NCI-H226 (cell line): ENCODE measurements at regions not wholly inside any gene's neighbourhood (a gene's known extent, or its start where the extent isn't known, plus 50 kb on each side); places are given as distances from the start of the nearest gene placed in this dataset.

Experiments used
- DNase-seq: peaks from one replicate; pipeline ENCODE4 v3.0.0-alpha.2; 2015

GRCh38 chrX:9196961-9197640 is 163.2 kb upstream of the FAM9B start:
- DNase-seq = no peak

GRCh38 chrX:9204560-9204959 is 170.6 kb upstream of the FAM9B start:
- DNase-seq = peak; percentile 1

- DNase-seq = no peak
These were observed 171.8 kb upstream of the FAM9B start for GRCh38 chrX:9205599-9206223.

GRCh38 chrX:9207142-9207541 is 173.2 kb upstream of the FAM9B start:
- no peak for DNase-seq

- DNase-seq = no peak
These were observed 177.3 kb upstream of the FAM9B start for GRCh38 chrX:9211269-9211668.

GRCh38 chrX:9221781-9222180 is 187.9 kb upstream of the FAM9B start:
- no peak for DNase-seq

- DNase-seq = no peak
These were observed 188.4 kb upstream of the FAM9B start for GRCh38 chrX:9222299-9222698.

GRCh38 chrX:9227276-9227675 is 193.3 kb upstream of the FAM9B start:
- no peak for DNase-seq

GRCh38 chrX:9231491-9231890 is 197.6 kb upstream of the FAM9B start:
- no peak for DNase-seq

GRCh38 chrX:9233141-9233540 is 199.2 kb upstream of the FAM9B start:
- no peak for DNase-seq

- no peak for DNase-seq
These were observed 200.4 kb upstream of the FAM9B start for GRCh38 chrX:9234315-9234714.

- no peak for DNase-seq
These were observed 201.8 kb upstream of the FAM9B start for GRCh38 chrX:9235722-9236121.

- DNase-seq = no peak
These were observed 207.0 kb upstream of the FAM9B start for GRCh38 chrX:9240956-9241355.

- no peak for DNase-seq
These were observed 207.5 kb upstream of the FAM9B start for GRCh38 chrX:9241427-9241826.

GRCh38 chrX:9249051-9249846 is 215.3 kb upstream of the FAM9B start:
- no peak for DNase-seq

GRCh38 chrX:9252182-9252581 is 212.7 kb upstream of the TBL1X start:
- DNase-seq = no peak

- no peak for DNase-seq
These were observed 211.6 kb upstream of the TBL1X start for GRCh38 chrX:9253211-9253610.

GRCh38 chrX:9257718-9258420 is 207.0 kb upstream of the TBL1X start:
- no peak for DNase-seq

- DNase-seq = no peak
These were observed 206.3 kb upstream of the TBL1X start for GRCh38 chrX:9258421-9259104.

- no peak for DNase-seq
These were observed 204.3 kb upstream of the TBL1X start for GRCh38 chrX:9260603-9261002.

GRCh38 chrX:9267415-9267814 is 197.4 kb upstream of the TBL1X start:
- no peak for DNase-seq

- DNase-seq = no peak
These were observed 195.7 kb upstream of the TBL1X start for GRCh38 chrX:9269134-9269533.
